GM18517 (cell line): ENCODE measurements at regions not wholly inside any gene's neighbourhood (a gene's known extent, or its start where the extent isn't known, plus 50 kb on each side); places are given as distances from the start of the nearest gene placed in this dataset.

Experiments used
- ATAC-seq: cut with Tn5 transposase; IDR thresholded peaks from one replicate; pipeline ENCODE4 v1.9.1; 2021; ENCODE audit warnings: mild to moderate bottlenecking, moderate library complexity; ENCODE audit not compliant: unreplicated experiment

DNA sequence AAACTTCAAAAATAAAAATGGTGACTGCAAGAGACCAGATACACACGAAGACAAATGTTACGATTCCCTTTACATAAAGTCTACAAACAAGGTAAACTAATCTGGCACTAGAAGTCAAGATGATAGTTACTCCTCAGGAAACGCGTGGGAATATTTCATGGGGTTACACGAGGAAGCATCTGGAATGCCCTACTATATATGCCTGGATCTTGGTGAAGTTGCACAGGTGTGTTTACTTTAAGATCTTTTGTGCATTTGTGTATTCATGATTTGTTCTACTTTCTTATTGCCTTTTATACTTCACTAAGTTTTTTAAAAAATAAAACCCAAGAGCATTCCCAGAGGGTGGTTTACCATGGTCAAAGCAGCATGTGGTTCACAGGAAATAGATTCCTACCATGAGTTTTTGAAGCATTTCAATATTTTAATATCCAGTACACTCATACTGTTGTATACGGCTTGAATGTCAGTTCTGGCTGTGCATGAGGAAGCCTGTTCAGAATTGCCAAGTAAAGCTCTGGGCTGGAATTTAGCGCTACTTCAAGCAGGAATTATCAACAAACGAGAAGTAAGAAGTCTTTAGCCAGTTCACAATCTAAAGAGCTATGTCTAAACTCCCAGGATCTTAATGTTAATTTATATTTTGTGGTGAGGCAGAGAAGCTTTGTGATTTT, 239.8 kb upstream of the KLHL1 start:
- no peak for ATAC-seq

GRCh38 chr13:70339738-70340137, 231.5 kb upstream of the KLHL1 start:
- no peak for ATAC-seq

DNA sequence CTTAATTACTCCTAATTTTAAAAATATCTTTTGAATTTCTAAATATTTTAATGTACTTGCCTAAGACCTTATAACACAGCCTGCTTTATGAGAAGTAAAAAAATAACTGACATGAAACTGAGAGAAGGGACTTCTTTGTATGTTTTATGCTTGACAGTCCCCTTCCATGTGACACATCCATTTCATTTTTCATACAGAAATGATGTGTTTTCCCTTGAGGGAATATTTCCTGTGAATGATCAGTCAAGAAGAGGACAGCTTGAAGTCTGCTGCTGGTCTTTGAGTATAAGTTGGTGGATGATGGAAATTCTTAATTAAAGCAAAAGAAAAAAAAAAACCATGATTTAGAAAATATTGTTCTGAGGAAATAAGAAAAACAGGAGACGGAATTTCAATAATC, 230.4 kb upstream of the KLHL1 start:
- ATAC-seq, result no peak

DNA sequence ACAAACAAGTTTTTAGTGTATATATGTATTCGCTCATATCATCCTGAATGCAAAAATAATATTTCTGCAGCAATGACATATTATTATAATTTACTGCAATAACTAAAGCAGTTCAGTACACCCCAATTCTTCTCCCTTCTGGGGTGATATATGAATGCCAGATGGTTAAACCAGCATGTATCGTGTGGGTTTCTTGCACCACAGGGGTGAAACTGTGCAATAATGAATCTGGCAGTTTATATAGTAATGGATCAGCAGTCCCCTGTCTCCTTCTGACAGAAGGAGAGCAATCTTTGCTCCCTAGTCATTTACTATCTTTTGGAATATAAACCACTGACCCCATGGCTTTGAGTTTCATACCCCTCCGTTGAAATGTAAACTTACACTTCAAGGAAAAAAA, 228.6 kb upstream of the KLHL1 start:
- ATAC-seq, result no peak

- no peak for ATAC-seq
These were observed 225.5 kb upstream of the KLHL1 start for GRCh38 chr13:70333752-70334151.

DNA sequence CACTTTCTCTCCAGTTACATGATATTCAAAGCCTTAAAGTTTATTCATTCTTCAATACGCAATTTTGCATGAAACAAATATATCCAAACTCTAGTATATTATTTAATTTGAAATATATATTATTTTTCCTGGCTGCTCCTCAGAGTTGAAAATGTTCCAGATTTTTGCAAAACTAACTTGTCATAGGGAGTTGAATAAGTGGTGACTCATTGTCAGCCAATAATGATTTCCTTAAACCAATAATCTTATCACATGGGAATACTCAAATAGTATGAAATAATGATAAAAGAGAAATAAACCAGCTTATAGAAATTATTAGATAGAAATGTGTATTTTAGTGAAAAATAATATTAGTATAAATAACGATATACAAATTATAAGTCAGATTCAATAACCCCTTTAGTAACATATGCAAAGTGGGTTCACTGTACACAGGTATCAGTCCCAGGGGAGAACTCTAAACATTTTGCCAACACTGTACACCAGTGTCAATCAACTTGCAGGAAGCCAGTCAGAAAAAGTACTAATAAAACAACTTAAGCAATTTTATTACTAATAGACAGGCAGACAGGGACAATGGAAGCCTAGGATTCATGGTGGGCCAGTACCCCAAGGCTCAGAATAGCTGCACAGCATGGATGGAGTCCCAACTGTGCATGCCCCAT, 222.6 kb upstream of the KLHL1 start:
- ATAC-seq, result no peak

DNA sequence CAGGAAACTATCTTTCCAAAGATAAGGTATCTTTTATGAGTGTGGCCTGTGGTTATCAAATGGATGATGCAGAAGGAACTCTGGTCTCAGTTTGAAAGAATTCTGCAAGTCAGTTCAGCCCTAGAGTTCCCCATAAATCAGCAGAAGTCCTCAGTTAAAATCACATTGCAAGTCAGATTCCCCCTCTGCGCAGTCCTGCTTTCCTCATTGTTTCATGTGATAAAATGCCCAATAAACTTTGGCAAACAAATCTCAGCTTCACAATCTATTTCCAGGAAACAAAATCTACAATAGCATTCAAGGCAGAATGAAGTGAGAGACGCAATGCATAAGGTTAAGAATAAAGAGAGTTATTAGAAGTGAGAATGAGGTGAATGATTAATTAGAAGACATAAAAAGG, 216.3 kb upstream of the KLHL1 start:
- ATAC-seq, result no peak

DNA sequence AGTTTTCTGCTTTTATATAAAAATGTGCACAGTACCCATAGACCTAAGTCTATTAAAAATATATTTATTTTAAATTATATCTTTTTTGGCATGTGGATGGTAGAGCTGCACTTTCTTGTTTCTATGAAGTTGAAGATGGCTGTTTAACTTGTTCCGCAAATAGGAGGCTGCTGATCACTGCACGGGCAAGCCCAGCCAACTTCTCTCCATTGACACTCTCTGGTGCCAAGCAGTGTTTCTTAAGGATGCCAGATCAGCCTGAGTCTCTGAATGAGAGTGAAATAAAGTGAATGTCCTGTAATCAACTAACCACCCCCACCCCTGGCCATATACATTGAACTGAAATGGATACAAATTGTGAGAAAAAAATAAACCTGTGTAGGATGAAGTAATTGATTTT, 202.9 kb upstream of the KLHL1 start:
- no peak for ATAC-seq

- ATAC-seq, result no peak
These were observed 202.3 kb upstream of the KLHL1 start for GRCh38 chr13:70310396-70311119.

GRCh38 chr13:70297189-70297616, 189.0 kb upstream of the KLHL1 start:
- ATAC-seq, result no peak

GRCh38 chr13:70284371-70284770, 176.1 kb upstream of the KLHL1 start:
- no peak for ATAC-seq

- no peak for ATAC-seq
These were observed 167.6 kb upstream of the KLHL1 start for GRCh38 chr13:70275841-70276240.

DNA sequence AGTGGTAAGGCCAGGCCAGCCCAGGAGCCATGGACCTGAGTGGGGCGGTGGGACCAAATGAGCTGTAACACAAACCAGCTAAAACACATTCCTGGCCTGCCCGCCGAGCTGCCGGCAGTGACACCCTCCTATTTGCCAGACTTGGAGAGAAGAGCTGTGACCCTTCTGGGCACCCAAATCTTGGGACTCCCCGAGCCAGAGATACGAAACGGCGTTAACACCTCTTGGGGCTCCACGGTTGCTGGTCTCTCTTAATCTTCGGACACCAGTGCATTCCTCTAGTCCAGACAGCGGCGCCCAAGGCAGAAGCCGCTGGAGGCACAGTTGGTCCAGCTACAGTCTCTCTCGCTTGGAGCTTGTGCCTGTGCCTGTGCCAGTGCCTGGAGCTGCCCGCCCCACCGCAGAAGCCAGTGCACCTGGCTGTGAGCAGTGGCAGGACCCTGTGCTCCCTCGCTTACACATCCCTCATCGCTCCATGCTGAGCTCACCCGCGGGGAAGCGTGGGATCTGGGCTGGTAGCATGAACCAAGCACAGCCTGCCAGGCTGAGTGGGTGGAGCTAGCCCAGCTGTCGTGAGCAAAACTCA, 147.2 kb upstream of the KLHL1 start:
- ATAC-seq, result no peak

DNA sequence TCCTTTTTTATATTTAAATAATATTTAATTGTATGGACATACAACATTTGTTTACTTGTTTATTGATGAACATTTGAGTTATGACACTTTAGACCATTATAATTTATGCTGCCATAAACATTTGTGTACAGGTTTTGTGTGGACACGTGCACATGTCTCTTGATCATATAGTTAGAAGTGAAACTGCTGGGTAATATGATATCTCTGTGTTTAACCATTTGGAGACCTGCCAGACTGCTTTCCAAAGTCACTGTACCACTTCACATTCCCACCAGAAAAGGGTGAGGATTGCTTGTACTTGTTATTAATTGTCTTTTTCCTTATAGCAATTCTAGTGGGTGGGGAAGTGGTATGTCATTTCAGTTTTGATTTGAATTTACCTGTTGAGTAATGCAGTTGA, 145.6 kb upstream of the KLHL1 start:
- no peak for ATAC-seq

DNA sequence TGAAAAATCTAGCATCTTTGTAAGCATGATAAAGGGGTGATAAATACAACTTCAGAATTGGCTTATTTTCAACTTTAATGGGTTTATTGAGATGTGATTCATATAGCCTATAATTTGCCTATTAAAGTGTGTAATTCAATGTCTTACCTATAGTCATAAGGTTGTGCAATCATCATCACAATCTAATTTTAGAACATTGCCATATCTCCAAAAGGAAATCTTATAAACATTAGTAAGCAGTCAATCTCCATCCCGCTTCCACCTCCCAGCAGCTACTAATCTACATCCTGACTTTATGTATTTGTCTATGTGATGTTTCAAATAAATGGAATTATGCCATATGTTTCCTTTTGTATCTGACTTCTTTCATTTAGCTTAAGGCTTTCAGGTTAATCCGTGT, 145.2 kb upstream of the KLHL1 start:
- no peak for ATAC-seq

DNA sequence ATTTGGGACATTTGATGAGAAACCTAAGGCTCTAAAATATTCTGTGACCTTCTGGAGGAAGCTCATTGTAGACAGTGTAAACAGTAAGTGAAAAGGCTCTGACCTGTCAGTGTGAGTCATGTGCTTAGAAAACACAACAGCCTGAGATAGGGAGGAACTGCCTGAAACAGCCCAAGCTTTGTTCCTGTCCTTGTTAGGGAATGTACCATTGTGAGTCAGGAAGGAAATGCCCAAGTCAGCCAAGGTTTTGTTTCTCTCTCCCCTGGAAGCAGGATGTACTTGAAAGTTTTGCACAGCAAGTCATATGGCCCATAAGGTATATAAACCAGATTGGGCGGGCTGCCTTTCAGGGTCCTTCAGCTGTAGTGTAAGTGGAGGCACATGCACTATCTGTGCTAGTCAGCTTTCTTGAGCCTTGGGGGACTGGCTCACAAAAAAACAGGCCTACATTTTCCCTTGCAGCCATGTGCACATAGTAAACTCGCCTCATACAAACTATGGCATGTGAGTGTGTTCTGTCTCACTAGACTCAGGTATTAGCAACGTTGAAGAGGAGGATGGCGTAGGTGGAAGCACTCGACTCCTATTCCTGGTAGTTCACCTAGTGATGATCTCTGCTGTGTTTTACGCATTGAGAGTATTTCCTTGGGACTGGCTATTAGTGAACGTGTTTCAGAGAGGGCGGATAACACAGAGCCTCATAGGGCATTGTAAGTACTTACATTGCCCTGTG, 141.2 kb upstream of the KLHL1 start:
- ATAC-seq, result no peak

DNA sequence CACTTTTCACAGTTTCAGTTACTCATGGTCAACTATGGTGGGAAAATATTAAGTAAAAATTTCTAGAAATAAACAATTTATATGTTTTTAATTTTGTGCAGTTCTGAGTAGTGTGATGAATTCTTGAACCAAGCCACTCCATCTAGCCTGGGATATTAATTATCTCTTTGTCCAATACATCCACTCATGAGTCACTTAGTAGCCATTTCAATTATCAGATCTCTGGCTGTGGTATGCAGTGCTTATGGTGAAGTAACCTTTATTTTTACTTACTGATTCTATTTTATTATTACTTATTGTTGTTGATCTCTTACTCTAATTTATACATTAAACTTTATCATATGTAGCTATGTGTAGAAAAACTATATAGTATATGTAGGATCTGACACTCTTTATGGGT, 128.9 kb upstream of the KLHL1 start:
- ATAC-seq, result no peak

DNA sequence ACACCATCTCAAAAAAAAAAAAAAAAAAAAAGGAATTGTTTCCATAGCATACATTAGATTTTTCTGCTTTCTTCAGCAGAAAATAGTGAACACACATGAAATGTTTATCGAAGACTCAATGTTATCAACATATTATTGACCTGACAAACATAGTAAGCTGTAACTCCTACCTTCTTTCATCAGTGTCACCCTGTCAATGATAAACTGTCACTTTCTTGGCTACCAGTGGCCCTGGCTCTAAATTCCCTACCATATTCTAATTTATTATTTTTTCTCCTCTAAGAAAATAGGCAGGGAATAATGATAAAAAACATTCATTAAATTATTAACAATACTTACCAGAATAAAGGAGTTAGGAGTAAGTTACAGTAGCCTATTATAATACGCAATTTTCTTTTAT, 127.3 kb upstream of the KLHL1 start:
- ATAC-seq, result no peak

- no peak for ATAC-seq
These were observed 115.7 kb upstream of the KLHL1 start for GRCh38 chr13:70223911-70224310.

GRCh38 chr13:70222926-70223325, 114.7 kb upstream of the KLHL1 start:
- no peak for ATAC-seq

DNA sequence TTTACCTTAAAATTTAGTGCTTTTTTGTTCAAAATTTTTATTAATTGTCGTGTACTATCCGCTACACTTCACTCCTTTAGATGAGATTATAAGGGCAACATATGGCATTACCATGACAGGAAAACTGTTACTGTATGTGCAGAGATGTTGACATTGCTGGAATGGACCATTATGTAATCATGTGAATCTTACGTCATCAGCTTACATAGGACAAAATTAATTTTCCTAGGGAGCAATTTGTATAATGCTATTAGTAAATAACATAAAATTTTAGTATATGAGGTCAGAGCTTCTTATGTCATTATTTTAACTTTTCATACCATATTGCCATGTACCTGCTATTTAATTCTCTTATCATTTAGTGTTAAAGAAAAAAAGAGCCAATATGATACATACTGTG, 110.4 kb upstream of the KLHL1 start:
- ATAC-seq, result no peak
